ENCODE measurements at regions not wholly inside any gene's neighbourhood (a gene's known extent, or its start where the extent isn't known, plus 50 kb on each side); places are given as distances from the start of the nearest gene placed in this dataset.

DNA sequence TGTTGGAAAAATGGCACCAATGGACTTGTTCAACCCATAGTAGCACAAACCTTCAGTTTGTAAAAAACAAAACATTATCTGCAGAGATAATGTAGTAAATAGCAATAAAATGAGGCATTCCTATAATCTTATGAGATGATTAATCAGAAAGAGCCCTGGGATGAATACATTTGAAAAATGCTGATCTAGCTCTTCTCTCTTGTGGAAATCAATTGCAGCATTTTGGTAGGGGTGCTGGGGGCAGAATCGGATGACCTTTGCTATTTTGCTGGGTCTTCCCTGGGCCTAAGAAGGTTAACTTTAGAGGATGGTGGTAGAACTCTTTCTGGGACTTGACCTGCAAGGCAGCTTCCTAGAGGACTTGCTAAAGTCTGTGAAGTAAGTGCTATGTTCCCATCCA is 163.5 kb downstream of the ADRA2A start (continued):
- no peak for TF ChIP-seq CHD7 (IDR thresholded peaks at IDR 0.05; ENCODE audit: insufficient replicate concordance, low read length)

Measured in H1 (cell line).